GM10847 (cell line): ENCODE measurements at regions not wholly inside any gene's neighbourhood (a gene's known extent, or its start where the extent isn't known, plus 50 kb on each side); places are given as distances from the start of the nearest gene placed in this dataset.

Experiments used
- POLR2A ChIP-seq: IDR thresholded peaks from 2 replicates; pipeline ENCODE4 v1.6.1; 2011; ENCODE audit not compliant: insufficient read length; ENCODE audit errors: extremely low read depth

GRCh38 chr12:89777733-89778379 is 69.2 kb upstream of the ATP2B1 start:
- TF ChIP-seq POLR2A: no peak

- TF ChIP-seq POLR2A: no peak
Observed at GRCh38 chr12:89775986-89776365, 67.3 kb upstream of the ATP2B1 start.

- no peak for TF ChIP-seq POLR2A
Observed at GRCh38 chr12:89775063-89775985, 66.7 kb upstream of the ATP2B1 start.

GRCh38 chr12:89774645-89775044 is 66.0 kb upstream of the ATP2B1 start:
- no peak for TF ChIP-seq POLR2A

- TF ChIP-seq POLR2A: no peak
Observed at GRCh38 chr12:89770391-89770790, 61.8 kb upstream of the ATP2B1 start.

GRCh38 chr12:89769483-89769818 is 60.8 kb upstream of the ATP2B1 start:
- TF ChIP-seq POLR2A: no peak

- TF ChIP-seq POLR2A: no peak
Observed at GRCh38 chr12:89768586-89769482, 60.2 kb upstream of the ATP2B1 start.

- TF ChIP-seq POLR2A: no peak
Observed at GRCh38 chr12:89765959-89766824, 57.6 kb upstream of the ATP2B1 start.

- TF ChIP-seq POLR2A: no peak
Observed at GRCh38 chr12:89762498-89763170, 54.0 kb upstream of the ATP2B1 start.

GRCh38 chr12:89760783-89761182 is 52.1 kb upstream of the ATP2B1 start:
- no peak for TF ChIP-seq POLR2A
